ENCODE measurements at regions not wholly inside any gene's neighbourhood (a gene's known extent, or its start where the extent isn't known, plus 50 kb on each side); places are given as distances from the start of the nearest gene placed in this dataset.

DNA sequence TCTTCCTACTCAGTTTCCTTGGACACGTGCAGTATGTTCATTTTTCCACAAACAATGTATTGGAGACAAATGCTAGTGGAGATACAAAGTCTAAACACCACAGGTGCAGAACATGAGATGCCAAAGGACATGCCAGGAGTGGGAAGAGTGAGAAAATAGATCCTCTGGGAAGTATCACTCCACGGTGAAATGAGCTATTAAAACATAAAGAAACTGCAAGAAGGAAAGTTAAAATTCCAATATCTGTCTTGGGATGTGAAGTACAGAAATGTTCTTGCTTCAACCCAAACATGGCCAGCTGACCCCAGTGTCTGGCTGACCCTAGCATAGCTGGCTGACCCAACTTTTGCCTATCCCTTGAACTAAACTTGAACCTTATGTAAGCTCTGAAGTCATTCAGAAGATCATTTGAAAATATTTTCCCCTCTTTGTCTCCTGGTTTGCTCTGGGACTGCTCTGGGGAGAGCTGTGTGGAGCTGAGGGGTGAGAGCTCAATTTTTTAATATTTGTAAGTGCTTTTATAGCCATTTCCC, 59.5 kb downstream of the FZD1 start:
- no peaks in the 10 kb centered on the region for H3K9me3 ChIP-seq
- DNase-seq: no peak
- no peak overlapping the region for H3K27ac ChIP-seq
- no peak overlapping the region for H3K4me3 ChIP-seq
- TF ChIP-seq, protein P1, sequence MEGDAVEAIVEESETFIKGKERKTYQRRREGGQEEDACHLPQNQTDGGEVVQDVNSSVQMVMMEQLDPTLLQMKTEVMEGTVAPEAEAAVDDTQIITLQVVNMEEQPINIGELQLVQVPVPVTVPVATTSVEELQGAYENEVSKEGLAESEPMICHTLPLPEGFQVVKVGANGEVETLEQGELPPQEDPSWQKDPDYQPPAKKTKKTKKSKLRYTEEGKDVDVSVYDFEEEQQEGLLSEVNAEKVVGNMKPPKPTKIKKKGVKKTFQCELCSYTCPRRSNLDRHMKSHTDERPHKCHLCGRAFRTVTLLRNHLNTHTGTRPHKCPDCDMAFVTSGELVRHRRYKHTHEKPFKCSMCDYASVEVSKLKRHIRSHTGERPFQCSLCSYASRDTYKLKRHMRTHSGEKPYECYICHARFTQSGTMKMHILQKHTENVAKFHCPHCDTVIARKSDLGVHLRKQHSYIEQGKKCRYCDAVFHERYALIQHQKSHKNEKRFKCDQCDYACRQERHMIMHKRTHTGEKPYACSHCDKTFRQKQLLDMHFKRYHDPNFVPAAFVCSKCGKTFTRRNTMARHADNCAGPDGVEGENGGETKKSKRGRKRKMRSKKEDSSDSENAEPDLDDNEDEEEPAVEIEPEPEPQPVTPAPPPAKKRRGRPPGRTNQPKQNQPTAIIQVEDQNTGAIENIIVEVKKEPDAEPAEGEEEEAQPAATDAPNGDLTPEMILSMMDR (IDR thresholded peaks at IDR 0.05): no peak
- intact Hi-C loops (cut with DNase I): no loop called here
- 71 to 75% methylated on average over 2 of the region's 2 CpGs for WGBS, 2 donors
- FAIRE-seq: no peak
- no peaks in the 10 kb centered on the region for H3K36me3 ChIP-seq
- no peaks in the 10 kb centered on the region for H3K27me3 ChIP-seq
- H3K4me1 ChIP-seq: no peaks in the 10 kb centered on the region
- no peak for ATAC-seq

DNA sequence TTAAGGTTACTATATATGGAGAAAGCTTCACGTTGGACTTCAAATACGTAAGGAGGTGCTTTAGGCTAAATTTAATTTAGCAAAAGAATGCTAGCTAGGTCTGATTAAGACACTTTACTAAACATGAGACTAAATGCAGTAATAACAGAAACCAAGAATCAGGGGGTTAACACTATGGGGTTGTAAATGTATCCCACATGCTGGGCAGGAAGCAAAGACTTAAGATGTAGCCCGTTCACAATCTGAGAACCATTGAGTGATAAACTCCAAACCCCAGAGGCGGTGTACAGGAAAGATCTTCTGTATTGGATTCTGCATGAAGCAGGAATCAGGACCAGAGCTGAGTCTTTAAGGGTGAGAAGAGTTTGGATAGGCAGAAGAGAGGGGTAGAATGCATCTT, 60.4 kb downstream of the FZD1 start:
- no peak for ATAC-seq
- 45 to 54% methylated on average over 4 of the region's 4 CpGs for WGBS, 2 donors
- Histone ChIP-seq H3K27me3 (no peaks in the 10 kb centered on the region), H3K27ac (no peak overlapping the region), H3K4me1 (no peaks in the 10 kb centered on the region), H3K9me3 (no peaks in the 10 kb centered on the region), H3K36me3 (no peaks in the 10 kb centered on the region), H3K4me3 (no peak overlapping the region)
- no peak for DNase-seq
- TF ChIP-seq, protein P1 (IDR thresholded peaks at IDR 0.05): no peak
- intact Hi-C loops (cut with DNase I): no loop called here
- FAIRE-seq: no peak

DNA sequence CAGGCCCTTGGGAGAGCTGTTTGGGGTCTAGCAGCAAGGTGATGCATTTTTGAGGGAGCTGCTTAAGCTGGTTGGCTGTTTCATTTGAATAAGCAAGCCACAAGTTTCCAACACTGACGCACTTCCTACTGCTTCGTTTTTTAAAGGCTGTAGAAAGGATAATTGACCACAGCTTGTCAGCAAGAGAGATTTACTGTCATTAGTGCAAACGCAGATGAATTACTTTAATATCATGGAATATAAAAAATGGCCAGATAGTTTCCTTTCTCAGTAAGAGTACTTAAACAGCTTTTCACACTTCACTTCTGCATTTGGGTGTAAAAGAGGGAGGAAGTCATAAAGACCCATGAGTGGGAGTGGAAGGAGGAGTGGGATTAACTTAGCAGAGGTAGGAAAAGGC, 61.5 kb downstream of the FZD1 start:
- 53 to 60% methylated on average over 3 of the region's 3 CpGs for WGBS, 2 donors
- ATAC-seq (peak in 1 of 4 donors; percentile 35), FAIRE-seq (no peak), DNase-seq (no peak)
- TF ChIP-seq, protein P1 (IDR thresholded peaks at IDR 0.05): no peak
- H3K36me3 ChIP-seq: no peaks in the 10 kb centered on the region
- no peaks in the 10 kb centered on the region for H3K27me3 ChIP-seq
- no peak overlapping the region for H3K27ac ChIP-seq
- intact Hi-C loops (cut with DNase I): no loop called here
- no peaks in the 10 kb centered on the region for H3K9me3 ChIP-seq
- H3K4me3 ChIP-seq: no peak overlapping the region
- no peaks in the 10 kb centered on the region for H3K4me1 ChIP-seq

DNA sequence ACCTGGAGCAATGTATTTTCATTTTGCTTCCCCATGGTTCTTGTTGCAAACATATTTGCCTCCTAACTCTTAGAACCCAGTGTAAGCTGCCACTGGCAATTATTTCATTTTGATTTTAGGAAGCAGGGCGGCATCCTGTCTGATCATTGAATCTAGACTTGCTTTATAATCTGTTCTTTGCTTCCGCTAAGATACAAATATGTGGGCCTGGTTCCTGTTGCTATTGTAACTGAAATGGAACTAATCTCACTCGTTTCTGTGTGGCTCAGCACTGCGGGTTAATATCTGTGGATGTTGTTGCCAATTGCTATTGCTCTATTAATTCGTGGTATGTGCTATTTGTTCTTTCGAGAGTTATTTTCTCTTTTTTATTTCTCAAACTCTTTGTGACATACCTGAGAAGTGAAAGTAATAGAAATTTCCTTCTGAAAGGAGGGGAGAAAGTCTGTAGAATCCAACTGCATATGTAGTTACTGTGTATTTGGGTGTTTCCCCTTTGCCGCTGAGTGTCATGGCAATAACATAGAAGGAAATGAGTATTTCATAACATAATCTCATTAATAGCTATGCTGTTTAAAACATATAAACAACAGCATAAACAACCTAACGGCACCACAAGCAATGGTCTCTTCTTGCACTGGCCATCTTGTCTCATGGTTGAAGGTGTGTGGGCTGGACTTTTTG, 62.4 kb downstream of the FZD1 start:
- Histone ChIP-seq H3K4me3 (no peak overlapping the region), H3K27me3 (no peaks in the 10 kb centered on the region), H3K4me1 (no peaks in the 10 kb centered on the region), H3K9me3 (no peaks in the 10 kb centered on the region), H3K36me3 (no peaks in the 10 kb centered on the region), H3K27ac (no peak overlapping the region)
- WGBS, 2 donors: 66 to 78% methylated on average over 8 of the region's 8 CpGs
- DNase-seq (no peak), ATAC-seq (peak in 1 of 4 donors; percentile 50), FAIRE-seq (no peak)
- intact Hi-C loops (cut with DNase I): no loop called here
- TF ChIP-seq, protein P1 (IDR thresholded peaks at IDR 0.05): no peak

DNA sequence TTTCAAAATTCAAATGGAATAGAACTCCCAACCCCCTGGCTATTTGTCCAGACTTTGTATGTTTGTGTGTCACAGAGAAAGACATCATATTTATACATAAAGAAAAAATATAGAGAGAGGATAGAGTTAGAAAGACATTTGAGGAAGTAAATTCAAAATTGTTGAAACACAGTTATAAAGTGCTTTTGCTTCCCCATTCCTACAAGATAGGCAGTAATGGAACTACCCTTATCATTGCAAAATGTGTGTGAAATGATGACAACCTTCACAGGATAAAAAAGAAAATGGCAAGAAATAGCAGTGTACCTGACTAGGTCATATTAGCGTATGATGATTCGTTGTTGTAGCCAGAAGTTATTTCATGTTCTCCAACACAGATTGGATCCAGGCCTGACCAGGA, 63.1 kb downstream of the FZD1 start:
- Histone ChIP-seq H3K4me3 (no peak overlapping the region), H3K36me3 (no peaks in the 10 kb centered on the region), H3K9me3 (no peaks in the 10 kb centered on the region), H3K27me3 (no peaks in the 10 kb centered on the region), H3K4me1 (no peaks in the 10 kb centered on the region), H3K27ac (no peak overlapping the region)
- ATAC-seq (peak in 1 of 4 donors; percentile 42), DNase-seq (no peak), FAIRE-seq (no peak)
- TF ChIP-seq, protein P1 (IDR thresholded peaks at IDR 0.05): no peak
- 94 to 95% methylated on average over 2 of the region's 2 CpGs for WGBS, 2 donors
- intact Hi-C loops (cut with DNase I): no loop called here
